Keratinocyte (primary cell): ENCODE measurements at regions not wholly inside any gene's neighbourhood (a gene's known extent, or its start where the extent isn't known, plus 50 kb on each side); places are given as distances from the start of the nearest gene placed in this dataset.

ENCODE experiments used
- DNase-seq: peaks from one replicate; pipeline ENCODE4 v3.0.0-alpha.2; 2011; ENCODE audit warnings: low read depth, missing footprints, low spot score
- FAIRE-seq: peaks from 2 replicates; lab custom pipeline; 2011; peaks lifted over from hg19 to GRCh38; lab: Jason Lieb, UNC
- H2AFZ ChIP-seq: 2 replicates; pipeline ENCODE4 v1.6.0; 2012; ENCODE audit warnings: low read length, control low read depth, inconsistent platforms; ENCODE audit not compliant: control insufficient read depth
- H3K27ac ChIP-seq: 2 replicates; pipeline ENCODE4 v1.5.1; 2011; ENCODE audit warnings: low read length; ENCODE audit not compliant: control insufficient read depth, insufficient read depth
- H3K27me3 ChIP-seq: 3 replicates; pipeline ENCODE4 v1.6.0; 2011; ENCODE audit warnings: low read length; ENCODE audit not compliant: control insufficient read depth, insufficient read depth; ENCODE audit errors: extremely low read depth
- H3K36me3 ChIP-seq, 2 experiments: 2 replicates in 1 of 2; 3 replicates in 1 of 2; pipeline ENCODE4 v1.5.1; 2011; ENCODE audit warnings: low read length in 2 of 2, mild to moderate bottlenecking in 1 of 2; ENCODE audit not compliant: control insufficient read depth in 2 of 2, insufficient read depth in 2 of 2; ENCODE audit errors: extremely low read depth in 1 of 2
- H3K4me1 ChIP-seq: 3 replicates; pipeline ENCODE4 v1.5.1; 2011; ENCODE audit warnings: low read length; ENCODE audit not compliant: control insufficient read depth, insufficient read depth; ENCODE audit errors: extremely low read depth
- H3K4me2 ChIP-seq: 3 replicates; pipeline ENCODE4 v1.6.0; 2011; ENCODE audit warnings: low read depth, low read length; ENCODE audit not compliant: control insufficient read depth, insufficient read depth; ENCODE audit errors: extremely low read depth
- H3K4me3 ChIP-seq, 3 experiments: fragments of 200-600 bp in 1 of 3; sonication (generic) in 1 of 3; 2 replicates in 2 of 3; 3 replicates in 1 of 3; pipeline ENCODE4 v1.5.1; 2011 to 2016; ENCODE audit warnings: low read length in 3 of 3, mild to moderate bottlenecking in 3 of 3, control low read depth in 2 of 3, inconsistent platforms in 1 of 3, low read depth in 1 of 3, mixed read lengths in 1 of 3, mixed run types in 1 of 3, moderate library complexity in 1 of 3; ENCODE audit not compliant: control insufficient read depth in 2 of 3, insufficient read depth in 2 of 3; ENCODE audit errors: extremely low read depth in 1 of 3
- H3K79me2 ChIP-seq: 2 replicates; pipeline ENCODE4 v1.6.0; 2012; ENCODE audit warnings: low read length; ENCODE audit not compliant: control insufficient read depth, insufficient read depth
- H3K9ac ChIP-seq: 3 replicates; pipeline ENCODE4 v1.6.0; 2011; ENCODE audit warnings: low read length; ENCODE audit not compliant: control insufficient read depth, insufficient read depth; ENCODE audit errors: extremely low read depth
- H3K9me1 ChIP-seq: 3 replicates; pipeline ENCODE4 v1.6.0; 2011; ENCODE audit warnings: low read length; ENCODE audit not compliant: control insufficient read depth, insufficient read depth; ENCODE audit errors: extremely low read depth
- H3K9me3 ChIP-seq: 2 replicates; pipeline ENCODE4 v1.5.1; 2012; ENCODE audit warnings: low read depth, low read length; ENCODE audit not compliant: control insufficient read depth
- H4K20me1 ChIP-seq: 3 replicates; pipeline ENCODE4 v1.6.0; 2011; ENCODE audit warnings: low read length; ENCODE audit not compliant: control insufficient read depth, insufficient read depth; ENCODE audit errors: extremely low read depth
- CTCF ChIP-seq, 3 experiments: IDR thresholded peaks in 1 of 3; conservative IDR thresholded peaks in 1 of 3; optimal IDR thresholded peaks in 1 of 3; 2 replicates in 2 of 3; 3 replicates in 1 of 3; pipeline versions ENCODE3 to v1.5.1; 2011; ENCODE audit warnings: low read length in 3 of 3, mild to moderate bottlenecking in 3 of 3, moderate library complexity in 2 of 3, control low read depth in 1 of 3, inconsistent platforms in 1 of 3; ENCODE audit not compliant: insufficient read depth in 2 of 3; ENCODE audit errors: extremely low read depth in 1 of 3
- EZH2 ChIP-seq: IDR thresholded peaks from one replicate; pipeline ENCODE4 v1.6.1; 2012; ENCODE audit warnings: inconsistent platforms, mild to moderate bottlenecking, low read length, moderate library complexity
- dilution Hi-C: fragments of 300-500 bp; cut with MboI; formaldehyde crosslinking; loops from one replicate; pipeline ENCODE4 v1.7.0; 2020; ENCODE audit warnings: low sequenced_read_pairs; ENCODE audit not compliant: extremely low pct_ligation_motif_present

DNA sequence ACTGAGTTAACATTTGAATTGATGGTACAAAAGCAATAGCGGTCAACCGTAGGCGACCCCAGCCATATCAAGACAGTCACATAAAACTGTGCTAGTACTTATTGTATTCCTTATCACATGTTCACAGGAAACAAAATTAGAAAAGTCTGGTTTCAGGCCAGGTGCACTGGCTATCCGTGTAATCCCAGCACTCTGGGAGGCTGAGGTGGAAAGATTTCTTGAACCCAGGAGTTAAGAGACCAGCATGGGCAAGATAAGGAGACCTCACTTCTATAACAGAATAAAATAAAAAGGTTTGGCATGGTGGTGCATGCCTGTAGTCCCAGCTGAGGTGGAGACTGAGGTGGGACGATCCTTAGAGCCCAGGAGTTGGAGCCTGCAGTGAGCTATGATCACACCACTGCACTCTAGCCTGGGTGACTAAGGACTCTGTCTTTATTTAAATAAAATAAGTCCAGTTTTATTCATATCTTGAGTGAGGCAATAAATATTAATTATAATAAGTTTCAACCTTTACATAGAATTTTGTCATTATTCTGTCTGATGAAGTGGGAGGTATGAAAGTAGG lies 84.1 kb upstream of the RGPD4 start:
- no peaks in the 10 kb centered on the region for H3K36me3 ChIP-seq
- DNase-seq = no peak
- no peak overlapping the region for H3K4me3 ChIP-seq
- no peaks in the 10 kb centered on the region for H3K27me3 ChIP-seq
- H4K20me1 ChIP-seq = no peaks in the 10 kb centered on the region
- no peaks in the 10 kb centered on the region for H3K79me2 ChIP-seq
- H3K9me1 ChIP-seq = no peaks in the 10 kb centered on the region
- H3K4me2 ChIP-seq = no peak overlapping the region
- no peak overlapping the region for H3K27ac ChIP-seq
- H3K9ac ChIP-seq = no peak overlapping the region
- FAIRE-seq = no peak
- dilution Hi-C loops = no loop called here
- no peaks in the 10 kb centered on the region for H3K4me1 ChIP-seq
- H3K9me3 ChIP-seq = no peaks in the 10 kb centered on the region
- TF ChIP-seq CTCF (optimal IDR thresholded peaks at IDR 0.05 in 1 of 3, IDR thresholded peaks at IDR 0.05 in 1 of 3, conservative IDR thresholded peaks at IDR 0.05 in 1 of 3; ENCODE audit: extremely low read depth in 1 of 3, insufficient read depth in 2 of 3, low read length in 3 of 3) = no peak
- TF ChIP-seq EZH2 = no peak
- H2AFZ ChIP-seq = no peak overlapping the region

GRCh38 chr2:107743274-107743673 lies 83.4 kb upstream of the RGPD4 start:
- H3K9me1 ChIP-seq = no peaks in the 10 kb centered on the region
- H3K4me3 ChIP-seq = no peak overlapping the region
- no peaks in the 10 kb centered on the region for H3K27me3 ChIP-seq
- no peak for TF ChIP-seq EZH2
- no peak for TF ChIP-seq CTCF (optimal IDR thresholded peaks at IDR 0.05 in 1 of 3, IDR thresholded peaks at IDR 0.05 in 1 of 3, conservative IDR thresholded peaks at IDR 0.05 in 1 of 3; ENCODE audit: extremely low read depth in 1 of 3, insufficient read depth in 2 of 3, low read length in 3 of 3)
- dilution Hi-C loops = no loop called here
- H4K20me1 ChIP-seq = no peaks in the 10 kb centered on the region
- H3K36me3 ChIP-seq = no peaks in the 10 kb centered on the region
- no peak for DNase-seq
- no peak for FAIRE-seq
- no peak overlapping the region for H3K27ac ChIP-seq
- no peaks in the 10 kb centered on the region for H3K79me2 ChIP-seq
- no peak overlapping the region for H2AFZ ChIP-seq
- H3K9me3 ChIP-seq = no peaks in the 10 kb centered on the region
- no peak overlapping the region for H3K9ac ChIP-seq
- no peak overlapping the region for H3K4me2 ChIP-seq
- no peaks in the 10 kb centered on the region for H3K4me1 ChIP-seq
